ENCODE measurements at regions not wholly inside any gene's neighbourhood (a gene's known extent, or its start where the extent isn't known, plus 50 kb on each side); places are given as distances from the start of the nearest gene placed in this dataset.

DNA sequence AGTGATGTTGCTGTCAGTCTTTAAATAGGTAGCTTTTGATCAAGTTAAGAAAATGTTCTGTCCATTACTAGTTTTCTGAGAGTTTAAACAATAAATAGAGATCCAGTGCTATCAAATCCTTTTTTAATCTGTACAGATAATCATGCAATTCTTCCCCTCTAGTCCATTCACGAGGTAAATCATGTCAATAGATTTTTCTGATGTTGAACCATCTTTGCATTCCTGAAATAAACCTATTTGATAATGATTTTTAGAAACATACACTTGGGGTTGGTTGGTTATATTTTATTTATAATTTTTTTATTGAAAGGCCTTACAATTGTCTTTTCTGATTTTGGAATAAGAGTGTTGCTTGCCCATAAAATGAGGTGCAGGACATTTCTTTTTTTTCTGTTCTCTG, 95.0 kb downstream of the FAM53A start:
- H3K4me3 Mint-ChIP-seq (ENCODE audit: unreplicated experiment) = no peak overlapping the region
- Histone ChIP-seq H3K9me3 (ENCODE audit: insufficient read depth, low read depth, low read length) (peaks cover 9% of the 10 kb centered on the region), H4K20me1 (ENCODE audit: insufficient read depth, low read length) (no peaks in the 10 kb centered on the region), H3K27ac (ENCODE audit: low read depth, low read length) (no peak overlapping the region), H3K27me3 (ENCODE audit: insufficient read depth, low read length) (no peaks in the 10 kb centered on the region), H3K4me3 (ENCODE audit: insufficient read depth, low read depth, low read length) (no peak overlapping the region), H3K4me2 (ENCODE audit: low read length) (no peak overlapping the region), H3K4me1 (ENCODE audit: insufficient read depth, low read length) (no peaks in the 10 kb centered on the region), H2AFZ (ENCODE audit: low read depth, low read length) (no peak overlapping the region), H3K9ac (ENCODE audit: low read length) (no peak overlapping the region), H3K36me3 (ENCODE audit: insufficient read depth, low read length) (no peaks in the 10 kb centered on the region), H3K79me2 (ENCODE audit: insufficient read depth, low read length) (no peaks in the 10 kb centered on the region)
- TF ChIP-seq CTCF (IDR thresholded peaks at IDR 0.05; ENCODE audit: insufficient read depth, low read depth, low read length) = no peak
- no peak for TF ChIP-seq EZH2 (IDR thresholded peaks at IDR 0.05; ENCODE audit: insufficient read depth, low read length)
- peaks cover 16% of the 10 kb centered on the region for H3K9me3 Mint-ChIP-seq (ENCODE audit: unreplicated experiment)
- no peak for DNase-seq (ENCODE audit: low read depth)
- H3K36me3 Mint-ChIP-seq (ENCODE audit: low read depth, unreplicated experiment) = no peaks in the 10 kb centered on the region
- peaks cover 5% of the 10 kb centered on the region for H3K4me1 Mint-ChIP-seq (ENCODE audit: low read depth, unreplicated experiment)
- no peak overlapping the region for H3K27ac Mint-ChIP-seq (ENCODE audit: unreplicated experiment)
- FAIRE-seq = no peak
- peaks cover 7% of the 10 kb centered on the region for H3K27me3 Mint-ChIP-seq (ENCODE audit: low read depth, unreplicated experiment)

DNA sequence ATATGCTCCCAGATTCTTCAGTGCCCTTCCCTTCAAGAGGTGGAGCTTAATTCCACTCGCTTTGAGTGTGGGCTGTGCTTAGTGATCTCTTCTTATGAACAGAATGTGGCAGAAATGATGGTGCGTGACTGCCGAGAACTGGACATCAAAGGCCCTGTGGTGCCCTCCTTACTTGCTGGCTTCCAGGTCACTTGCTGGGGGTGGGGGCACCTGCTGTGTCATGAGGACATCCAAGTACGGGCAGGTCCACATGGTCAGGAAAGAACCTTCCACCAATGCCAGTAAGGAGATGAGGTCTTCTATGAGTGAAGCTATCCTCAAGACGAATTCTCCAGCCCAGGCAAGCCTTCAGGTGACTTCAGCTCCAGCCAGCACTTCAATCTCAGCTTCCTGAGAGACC, 95.8 kb downstream of the FAM53A start:
- no peak for FAIRE-seq

More for the DNA sequence above, 95.8 kb downstream of the FAM53A start:
- TF ChIP-seq CTCF (IDR thresholded peaks at IDR 0.05; ENCODE audit: insufficient read depth, low read depth, low read length) (no peak), EZH2 (IDR thresholded peaks at IDR 0.05; ENCODE audit: insufficient read depth, low read length) (no peak)
- Histone ChIP-seq H3K36me3 (ENCODE audit: insufficient read depth, low read length) (no peaks in the 10 kb centered on the region), H3K27me3 (ENCODE audit: insufficient read depth, low read length) (no peaks in the 10 kb centered on the region), H2AFZ (ENCODE audit: low read depth, low read length) (no peak overlapping the region), H4K20me1 (ENCODE audit: insufficient read depth, low read length) (no peaks in the 10 kb centered on the region), H3K4me3 (ENCODE audit: insufficient read depth, low read depth, low read length) (no peak overlapping the region), H3K9ac (ENCODE audit: low read length) (no peak overlapping the region), H3K27ac (ENCODE audit: low read depth, low read length) (no peak overlapping the region), H3K9me3 (ENCODE audit: insufficient read depth, low read depth, low read length) (peaks cover 9% of the 10 kb centered on the region), H3K4me2 (ENCODE audit: low read length) (no peak overlapping the region), H3K4me1 (ENCODE audit: insufficient read depth, low read length) (no peaks in the 10 kb centered on the region), H3K79me2 (ENCODE audit: insufficient read depth, low read length) (no peaks in the 10 kb centered on the region)
- H3K27me3 Mint-ChIP-seq (ENCODE audit: low read depth, unreplicated experiment) = peaks cover 4% of the 10 kb centered on the region
- no peaks in the 10 kb centered on the region for H3K36me3 Mint-ChIP-seq (ENCODE audit: low read depth, unreplicated experiment)
- no peak for DNase-seq (ENCODE audit: low read depth)
- no peak overlapping the region for H3K4me3 Mint-ChIP-seq (ENCODE audit: unreplicated experiment)
- H3K9me3 Mint-ChIP-seq (ENCODE audit: unreplicated experiment) = peaks cover 20% of the 10 kb centered on the region
- no peak overlapping the region for H3K27ac Mint-ChIP-seq (ENCODE audit: unreplicated experiment)
- H3K4me1 Mint-ChIP-seq (ENCODE audit: low read depth, unreplicated experiment) = peaks cover 5% of the 10 kb centered on the region

All from astrocyte (in vitro differentiated cells and primary cell).